ENCODE measurements at regions not wholly inside any gene's neighbourhood (a gene's known extent, or its start where the extent isn't known, plus 50 kb on each side); places are given as distances from the start of the nearest gene placed in this dataset.
A peak's percentile ranks its signal among the peaks of the same experiment; 100 is the strongest.

DNA sequence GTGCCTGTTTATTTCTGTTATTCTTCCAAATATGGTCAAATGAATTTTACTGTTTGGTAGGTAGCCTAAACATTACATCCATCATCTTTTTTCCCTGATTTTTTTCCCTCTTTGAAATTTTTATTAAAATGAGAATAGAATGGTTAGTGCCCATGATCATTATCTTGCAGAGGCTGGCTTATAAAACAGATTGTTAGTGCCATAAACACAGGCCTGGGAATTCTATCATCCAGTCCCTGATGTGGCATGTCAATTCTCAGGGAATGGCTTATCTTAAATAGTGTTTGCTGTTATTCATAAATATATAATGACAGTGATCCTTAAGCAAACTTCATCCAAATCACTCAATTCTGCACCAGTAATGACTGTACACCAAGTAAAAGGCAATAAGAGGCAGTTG is 207.3 kb downstream of the TUSC7 start:
- Histone ChIP-seq H2BK120ac (ENCODE audit: low read depth, low read length) (no peak overlapping the region), H3K79me1 (ENCODE audit: low read depth, low read length) (no peaks in the 10 kb centered on the region), H3K18ac (ENCODE audit: low read length) (no peak overlapping the region), H3K9me3 (replicated peaks in 1 of 2; ENCODE audit: control insufficient read depth in 2 of 2, insufficient read depth in 1 of 2, low read depth in 1 of 2, low read length in 2 of 2) (no peaks in the 10 kb centered on the region), H3K9ac (ENCODE audit: low read depth, low read length, poor library complexity) (no peak overlapping the region), H2AFZ (ENCODE audit: low read length) (no peak overlapping the region), H3K23ac (ENCODE audit: low read depth, low read length, poor library complexity) (no peak overlapping the region), H3K4ac (ENCODE audit: low read length) (no peak overlapping the region), H3K27me3 (ENCODE audit: control insufficient read depth in 3 of 3, insufficient read depth in 3 of 3, low read depth in 1 of 3, low read length in 3 of 3) (no peaks in the 10 kb centered on the region), H3K4me1 (ENCODE audit: control insufficient read depth in 2 of 2, insufficient read depth in 1 of 2, low read depth in 1 of 2, low read length in 2 of 2) (peaks cover 0 to 12% of the 10 kb centered on the region in 2 donors), H2AK5ac (ENCODE audit: low read depth, low read length) (no peak overlapping the region), H4K91ac (ENCODE audit: low read depth, low read length, poor library complexity) (no peak overlapping the region), H4K8ac (ENCODE audit: low read depth, low read length) (no peak overlapping the region), H3K4me3 (ENCODE audit: low read length in 2 of 2) (no peak overlapping the region), H2BK5ac (ENCODE audit: low read length) (no peak overlapping the region), H3K4me2 (ENCODE audit: insufficient read depth, low read length, poor library complexity, severe bottlenecking) (no peak overlapping the region), H3K36me3 (replicated peaks in 1 of 2; ENCODE audit: control insufficient read depth in 2 of 2, insufficient read depth in 2 of 2, low read length in 2 of 2) (no peaks in the 10 kb centered on the region), H3K14ac (ENCODE audit: low read length) (no peak overlapping the region), H2BK15ac (ENCODE audit: low read length) (no peak overlapping the region), H2BK12ac (ENCODE audit: low read length) (no peak overlapping the region), H3K27ac (replicated peaks; ENCODE audit: low read length) (no peak overlapping the region)
- no peak for DNase-seq (ENCODE audit: low spot score)

DNA sequence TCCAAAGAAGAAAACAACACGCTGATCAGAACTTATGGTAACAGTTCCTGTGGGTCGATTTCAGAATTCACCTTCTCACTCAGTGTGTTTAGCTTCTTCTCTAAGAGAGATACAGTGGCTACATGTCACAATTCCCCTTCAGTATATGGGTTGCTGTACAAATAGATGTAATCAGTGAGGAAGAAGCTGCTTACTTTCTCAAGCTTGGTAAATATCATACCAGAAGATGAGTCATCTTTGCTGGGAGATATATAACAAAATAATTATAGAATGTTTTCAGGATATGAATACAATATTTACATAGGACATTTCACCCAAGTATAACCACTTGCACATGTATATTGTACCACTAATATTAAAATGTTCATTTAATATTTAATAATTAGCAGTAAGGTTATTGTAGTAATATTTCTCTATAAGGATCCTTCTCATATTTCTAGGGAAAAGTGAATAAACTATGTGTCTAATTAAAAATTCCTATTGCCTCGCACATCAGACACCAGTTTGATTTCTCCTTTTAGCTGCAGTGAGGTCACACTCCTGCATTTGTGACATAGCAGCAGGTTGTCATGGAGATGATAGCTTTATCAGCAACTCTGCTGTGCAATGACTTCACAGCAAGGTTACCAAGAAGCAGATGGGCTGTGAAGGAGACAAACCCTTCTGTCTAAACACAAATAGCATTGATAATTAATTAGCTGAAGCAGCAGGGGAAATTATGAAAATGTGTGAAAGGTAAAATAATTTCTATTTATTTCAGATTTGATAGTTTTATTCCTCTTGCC is 211.4 kb downstream of the TUSC7 start:
- Histone ChIP-seq H4K8ac (ENCODE audit: low read depth, low read length) (no peak overlapping the region), H3K27me3 (ENCODE audit: control insufficient read depth in 3 of 3, insufficient read depth in 3 of 3, low read depth in 1 of 3, low read length in 3 of 3) (no peaks in the 10 kb centered on the region), H3K4me2 (ENCODE audit: insufficient read depth, low read length, poor library complexity, severe bottlenecking) (no peak overlapping the region), H3K18ac (ENCODE audit: low read length) (no peak overlapping the region), H2BK120ac (ENCODE audit: low read depth, low read length) (no peak overlapping the region), H3K4me1 (ENCODE audit: control insufficient read depth in 2 of 2, insufficient read depth in 1 of 2, low read depth in 1 of 2, low read length in 2 of 2) (peaks cover 0 to 12% of the 10 kb centered on the region in 2 donors), H2BK12ac (ENCODE audit: low read length) (no peak overlapping the region), H3K36me3 (replicated peaks in 1 of 2; ENCODE audit: control insufficient read depth in 2 of 2, insufficient read depth in 2 of 2, low read length in 2 of 2) (no peaks in the 10 kb centered on the region), H2BK5ac (ENCODE audit: low read length) (no peak overlapping the region), H3K4ac (ENCODE audit: low read length) (no peak overlapping the region), H2BK15ac (ENCODE audit: low read length) (no peak overlapping the region), H3K27ac (replicated peaks; ENCODE audit: low read length) (no peak overlapping the region), H2AK5ac (ENCODE audit: low read depth, low read length) (no peak overlapping the region), H2AFZ (ENCODE audit: low read length) (no peak overlapping the region), H3K79me1 (ENCODE audit: low read depth, low read length) (no peaks in the 10 kb centered on the region), H3K23ac (ENCODE audit: low read depth, low read length, poor library complexity) (no peak overlapping the region), H4K91ac (ENCODE audit: low read depth, low read length, poor library complexity) (no peak overlapping the region), H3K14ac (ENCODE audit: low read length) (no peak overlapping the region), H3K9me3 (replicated peaks in 1 of 2; ENCODE audit: control insufficient read depth in 2 of 2, insufficient read depth in 1 of 2, low read depth in 1 of 2, low read length in 2 of 2) (peaks cover 0 to 2% of the 10 kb centered on the region in 2 donors), H3K4me3 (ENCODE audit: low read length in 2 of 2) (no peak overlapping the region), H3K9ac (ENCODE audit: low read depth, low read length, poor library complexity) (no peak overlapping the region)
- whole genome bisulfite sequencing, 2 donors (ENCODE audit: extremely low coverage in 2 of 2, insufficient read length in 2 of 2, insufficient replicate concordance in 1 of 2): no CpG with 5 or more reads among the region's 3 CpGs
- DNase-seq (ENCODE audit: low spot score): no peak

- no peaks in the 10 kb centered on the region for H3K27me3 ChIP-seq (ENCODE audit: control insufficient read depth in 3 of 3, insufficient read depth in 3 of 3, low read depth in 1 of 3, low read length in 3 of 3)
- H2AFZ ChIP-seq (ENCODE audit: low read length): no peak overlapping the region
- WGBS, 2 donors (ENCODE audit: extremely low coverage in 2 of 2, insufficient read length in 2 of 2, insufficient replicate concordance in 1 of 2): no CpG with 5 or more reads among the region's 4 CpGs
- H3K9ac ChIP-seq (ENCODE audit: low read depth, low read length, poor library complexity): no peak overlapping the region
- H3K9me3 ChIP-seq (replicated peaks in 1 of 2; ENCODE audit: control insufficient read depth in 2 of 2, insufficient read depth in 1 of 2, low read depth in 1 of 2, low read length in 2 of 2): peaks cover 0 to 7% of the 10 kb centered on the region in 2 donors
- H3K36me3 ChIP-seq (replicated peaks in 1 of 2; ENCODE audit: control insufficient read depth in 2 of 2, insufficient read depth in 2 of 2, low read length in 2 of 2): no peaks in the 10 kb centered on the region
- H3K18ac ChIP-seq (ENCODE audit: low read length): no peak overlapping the region
- no peak overlapping the region for H3K4me2 ChIP-seq (ENCODE audit: insufficient read depth, low read length, poor library complexity, severe bottlenecking)
- no peak overlapping the region for H3K14ac ChIP-seq (ENCODE audit: low read length)
- H3K79me1 ChIP-seq (ENCODE audit: low read depth, low read length): no peaks in the 10 kb centered on the region
- H3K4me3 ChIP-seq (ENCODE audit: low read length in 2 of 2): no peak overlapping the region
- H2BK120ac ChIP-seq (ENCODE audit: low read depth, low read length): no peak overlapping the region
- no peak overlapping the region for H2AK5ac ChIP-seq (ENCODE audit: low read depth, low read length)
- H4K8ac ChIP-seq (ENCODE audit: low read depth, low read length): no peak overlapping the region
- peaks cover 3 to 4% of the 10 kb centered on the region in 2 donors for H3K4me1 ChIP-seq (ENCODE audit: control insufficient read depth in 2 of 2, insufficient read depth in 1 of 2, low read depth in 1 of 2, low read length in 2 of 2)
- DNase-seq (ENCODE audit: low spot score): no peak
- H3K4ac ChIP-seq (ENCODE audit: low read length): no peak overlapping the region
- H2BK12ac ChIP-seq (ENCODE audit: low read length): no peak overlapping the region
- no peak overlapping the region for H4K91ac ChIP-seq (ENCODE audit: low read depth, low read length, poor library complexity)
- H2BK5ac ChIP-seq (ENCODE audit: low read length): no peak overlapping the region
- H3K23ac ChIP-seq (ENCODE audit: low read depth, low read length, poor library complexity): no peak overlapping the region
- H2BK15ac ChIP-seq (ENCODE audit: low read length): no peak overlapping the region
- no peak overlapping the region for H3K27ac ChIP-seq (replicated peaks; ENCODE audit: low read length)
Measured at GRCh38 chr3:116927918-116928317, 218.3 kb downstream of the TUSC7 start.

DNA sequence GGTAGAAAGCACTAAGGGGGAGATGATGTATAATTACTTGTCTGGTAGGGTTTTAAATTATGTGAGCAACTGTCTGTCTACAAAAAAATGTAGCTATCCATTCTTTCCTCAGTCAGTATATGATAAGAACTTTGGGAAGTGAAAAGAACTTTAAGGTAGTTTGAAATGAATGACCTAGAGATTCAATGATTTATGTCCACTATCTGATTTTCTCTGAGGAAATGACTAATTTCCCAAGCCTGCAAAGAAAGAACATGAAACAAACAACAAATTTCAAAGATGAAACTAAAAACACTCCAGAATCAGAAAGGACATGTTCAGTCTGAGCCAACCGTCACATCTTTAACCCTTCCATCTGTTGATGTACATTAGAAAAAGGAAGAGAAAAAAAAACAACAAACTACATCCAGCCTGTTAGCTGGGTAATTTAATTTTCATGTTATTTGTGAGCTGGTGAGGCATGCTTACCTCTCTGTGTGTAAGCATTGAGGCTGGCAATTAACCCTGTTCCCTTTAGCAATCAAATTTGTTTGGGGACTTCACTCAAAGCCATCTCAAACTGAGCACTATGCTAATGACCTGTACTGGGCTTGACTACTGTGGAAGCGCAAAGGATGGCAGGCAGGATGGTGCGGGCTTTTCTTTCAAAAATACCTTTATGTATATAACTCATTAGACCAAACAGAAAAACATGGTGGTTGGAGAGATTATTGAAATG is 220.1 kb downstream of the TUSC7 start:
- Histone ChIP-seq H3K36me3 (replicated peaks in 1 of 2; ENCODE audit: control insufficient read depth in 2 of 2, insufficient read depth in 2 of 2, low read length in 2 of 2) (no peaks in the 10 kb centered on the region), H2AK5ac (ENCODE audit: low read depth, low read length) (no peak overlapping the region), H3K23ac (ENCODE audit: low read depth, low read length, poor library complexity) (no peak overlapping the region), H3K79me1 (ENCODE audit: low read depth, low read length) (no peaks in the 10 kb centered on the region), H3K4me2 (ENCODE audit: insufficient read depth, low read length, poor library complexity, severe bottlenecking) (no peak overlapping the region), H2BK12ac (ENCODE audit: low read length) (no peak overlapping the region), H2BK120ac (ENCODE audit: low read depth, low read length) (no peak overlapping the region), H3K4me3 (ENCODE audit: low read length in 2 of 2) (no peak overlapping the region), H3K18ac (ENCODE audit: low read length) (no peak overlapping the region), H4K8ac (ENCODE audit: low read depth, low read length) (no peak overlapping the region), H2AFZ (ENCODE audit: low read length) (peak overlapping the region; percentile 40), H3K27me3 (ENCODE audit: control insufficient read depth in 3 of 3, insufficient read depth in 3 of 3, low read depth in 1 of 3, low read length in 3 of 3) (no peaks in the 10 kb centered on the region), H4K91ac (ENCODE audit: low read depth, low read length, poor library complexity) (no peak overlapping the region), H2BK5ac (ENCODE audit: low read length) (no peak overlapping the region), H3K27ac (replicated peaks; ENCODE audit: low read length) (no peak overlapping the region), H3K9me3 (replicated peaks in 1 of 2; ENCODE audit: control insufficient read depth in 2 of 2, insufficient read depth in 1 of 2, low read depth in 1 of 2, low read length in 2 of 2) (peaks cover 0 to 7% of the 10 kb centered on the region in 2 donors), H3K14ac (ENCODE audit: low read length) (no peak overlapping the region), H3K9ac (ENCODE audit: low read depth, low read length, poor library complexity) (no peak overlapping the region), H3K4me1 (ENCODE audit: control insufficient read depth in 2 of 2, insufficient read depth in 1 of 2, low read depth in 1 of 2, low read length in 2 of 2) (peaks cover 3 to 4% of the 10 kb centered on the region in 2 donors), H3K4ac (ENCODE audit: low read length) (no peak overlapping the region), H2BK15ac (ENCODE audit: low read length) (no peak overlapping the region)
- WGBS, 2 donors (ENCODE audit: extremely low coverage in 2 of 2, insufficient read length in 2 of 2, insufficient replicate concordance in 1 of 2): no CpG with 5 or more reads among the region's 3 CpGs
- DNase-seq (ENCODE audit: low spot score): no peak

All from neuronal stem cell (in vitro differentiated cells).